GM21576 (cell line): ENCODE measurements at regions not wholly inside any gene's neighbourhood (a gene's known extent, or its start where the extent isn't known, plus 50 kb on each side); places are given as distances from the start of the nearest gene placed in this dataset.
A peak's percentile ranks its signal among the peaks of the same experiment; 100 is the strongest.

Source experiments
- ATAC-seq: cut with Tn5 transposase; IDR thresholded peaks from one replicate; pipeline ENCODE4 v1.9.1; 2021; ENCODE audit warnings: mild to moderate bottlenecking, moderate library complexity; ENCODE audit not compliant: unreplicated experiment

GRCh38 chr12:128131955-128132354 is 135.0 kb upstream of the TMEM132C start:
- ATAC-seq: no peak

- no peak for ATAC-seq
These were observed 133.5 kb upstream of the TMEM132C start for GRCh38 chr12:128133321-128134073.

- peak; percentile 79 for ATAC-seq
These were observed 129.8 kb upstream of the TMEM132C start for GRCh38 chr12:128137140-128137539.

GRCh38 chr12:128138125-128138524 is 128.8 kb upstream of the TMEM132C start:
- no peak for ATAC-seq

- ATAC-seq: no peak
These were observed 126.4 kb upstream of the TMEM132C start for GRCh38 chr12:128140551-128140950.

- ATAC-seq: no peak
These were observed 116.0 kb upstream of the TMEM132C start for GRCh38 chr12:128150961-128151360.

GRCh38 chr12:128155571-128155970 is 111.4 kb upstream of the TMEM132C start:
- ATAC-seq: no peak

GRCh38 chr12:128163086-128163485 is 103.9 kb upstream of the TMEM132C start:
- ATAC-seq: no peak

GRCh38 chr12:128164533-128164932 is 102.4 kb upstream of the TMEM132C start:
- ATAC-seq: no peak

- no peak for ATAC-seq
These were observed 101.6 kb upstream of the TMEM132C start for GRCh38 chr12:128165387-128165786.

GRCh38 chr12:128168273-128168672 is 98.7 kb upstream of the TMEM132C start:
- ATAC-seq: no peak

GRCh38 chr12:128170181-128170580 is 96.8 kb upstream of the TMEM132C start:
- ATAC-seq: no peak

- no peak for ATAC-seq
These were observed 88.4 kb upstream of the TMEM132C start for GRCh38 chr12:128178565-128178964.

- ATAC-seq: no peak
These were observed 88.0 kb upstream of the TMEM132C start for GRCh38 chr12:128178966-128179365.

- ATAC-seq: no peak
These were observed 86.8 kb upstream of the TMEM132C start for GRCh38 chr12:128180166-128180565.

- ATAC-seq: no peak
These were observed 76.9 kb upstream of the TMEM132C start for GRCh38 chr12:128190052-128190451.

GRCh38 chr12:128190614-128191013 is 76.4 kb upstream of the TMEM132C start:
- ATAC-seq: no peak

- no peak for ATAC-seq
These were observed 75.6 kb upstream of the TMEM132C start for GRCh38 chr12:128191380-128191779.

- ATAC-seq: no peak
These were observed 62.3 kb upstream of the TMEM132C start for GRCh38 chr12:128204711-128205110.

GRCh38 chr12:128205145-128205544 is 61.8 kb upstream of the TMEM132C start:
- no peak for ATAC-seq

- ATAC-seq: no peak
These were observed 61.2 kb upstream of the TMEM132C start for GRCh38 chr12:128205758-128206157.
